GM12878 (cell line): ENCODE measurements at regions not wholly inside any gene's neighbourhood (a gene's known extent, or its start where the extent isn't known, plus 50 kb on each side); places are given as distances from the start of the nearest gene placed in this dataset.

Experiments
- ATAC-seq: fragments of 200-7000 bp; cut with Tn5 transposase; 3 replicates; pipeline ENCODE4 v1.9.1; 2020; ENCODE audit warnings: mild to moderate bottlenecking, moderate library complexity
- BruUV-seq: library from RNA; stranded (reverse); fragments of 400-500 nt; replicated peaks from 2 replicates; lab custom pipeline; 2021; lab: Mats Ljungman, UMichigan
- CTCF ChIA-PET: fragments of 300-600 bp; sonication (Branson Sonifier 250); formaldehyde crosslinking; extraction: SDS; loops from one replicate; lab custom pipeline; 2021; ENCODE audit warnings: inconsistent platforms; lab: Yijun Ruan, JAX
- POLR2A ChIA-PET: fragments of 350-600 bp; formaldehyde crosslinking; extraction: SDS; loops from one replicate; lab custom pipeline; 2021; ENCODE audit warnings: inconsistent platforms; lab: Charles Lee
- RAD21 ChIA-PET: fragments of 300-600 bp; sonication (Branson Sonifier 250); formaldehyde crosslinking; loops from one replicate; lab custom pipeline; 2023; ENCODE audit warnings: antibody characterized with exemption; ENCODE audit not compliant: unreplicated experiment; lab: Charles Lee
- SMC1A ChIA-PET: fragments of 300-600 bp; sonication (Branson Sonifier 250); formaldehyde crosslinking; loops from one replicate; lab custom pipeline; 2023; ENCODE audit not compliant: unreplicated experiment, uncharacterized antibody; lab: Charles Lee
- DNase-seq: peaks from one replicate; pipeline ENCODE4 v3.0.0-alpha.2; 2011; ENCODE audit warnings: low read depth, low spot score
- FAIRE-seq: peaks from 3 replicates; lab custom pipeline; 2011; peaks lifted over from hg19 to GRCh38; lab: Jason Lieb, UNC
- H2AFZ ChIP-seq: 2 replicates; pipeline ENCODE4 v1.6.0; 2011; ENCODE audit warnings: low read depth, low read length, control low read depth; ENCODE audit not compliant: control insufficient read depth
- H3K27ac ChIP-seq: 2 replicates; pipeline ENCODE4 v1.5.1; 2011; ENCODE audit warnings: control low read depth; ENCODE audit not compliant: control insufficient read depth, insufficient read depth
- H3K27me3 ChIP-seq, 2 experiments: replicated peaks in 1 of 2; 2 replicates each; pipeline versions ENCODE4 v1.6.0 to v1.6.1; 2011; ENCODE audit warnings: low read length in 1 of 2; ENCODE audit not compliant: control insufficient read depth in 2 of 2, insufficient read depth in 2 of 2
- H3K36me3 ChIP-seq, 2 experiments: 2 replicates each; pipeline ENCODE4 v1.5.1; 2011; ENCODE audit warnings: low read length in 1 of 2; ENCODE audit not compliant: control insufficient read depth in 2 of 2, insufficient read depth in 2 of 2
- H3K4me1 ChIP-seq: 2 replicates; pipeline ENCODE4 v1.6.1; 2011; ENCODE audit warnings: mild to moderate bottlenecking, low read length, moderate library complexity, mixed read lengths; ENCODE audit not compliant: control insufficient read depth, insufficient read depth
- H3K4me2 ChIP-seq: 2 replicates; pipeline ENCODE4 v1.6.0; 2011; ENCODE audit warnings: control low read depth; ENCODE audit not compliant: control insufficient read depth, insufficient read depth
- H3K4me3 ChIP-seq: fragments of 200-600 bp; sonication (generic); 2 replicates; pipeline ENCODE4 v1.5.1; 2016
- H3K79me2 ChIP-seq: 2 replicates; pipeline ENCODE4 v1.6.0; 2011; ENCODE audit warnings: low read length; ENCODE audit not compliant: control insufficient read depth, insufficient read depth
- H3K9ac ChIP-seq: 2 replicates; pipeline ENCODE4 v1.8.0; 2011; ENCODE audit warnings: low read length, control low read depth, mixed read lengths; ENCODE audit not compliant: control insufficient read depth, insufficient read depth
- H3K9me3 ChIP-seq: replicated peaks from 3 replicates; pipeline ENCODE4 v1.5.1; 2011; ENCODE audit warnings: mild to moderate bottlenecking, low read length; ENCODE audit not compliant: control insufficient read depth, insufficient read depth
- H4K20me1 ChIP-seq: 2 replicates; pipeline ENCODE4 v1.6.0; 2011; ENCODE audit not compliant: control insufficient read depth, insufficient read depth
- CBX5 ChIP-seq: sonication (generic); IDR thresholded peaks from 2 replicates; pipeline ENCODE4 v1.6.1; 2016; ENCODE audit warnings: low read depth, moderate library complexity, mild to moderate bottlenecking, inconsistent platforms
- DPF2 ChIP-seq: fragments of 450-650 bp; IDR thresholded peaks from 2 replicates; pipeline ENCODE4 v1.6.1; 2017; ENCODE audit warnings: mild to moderate bottlenecking
- FOXK2 ChIP-seq: fragments of 450-650 bp; IDR thresholded peaks from 2 replicates; pipeline ENCODE4 v1.6.1; 2017; ENCODE audit warnings: mild to moderate bottlenecking, moderate library complexity
- MAX ChIP-seq: IDR thresholded peaks from 2 replicates; pipeline ENCODE4 v1.6.1; 2012; ENCODE audit warnings: low read depth, low read length, improper control_type of control experiment
- NFYB ChIP-seq: IDR thresholded peaks from 2 replicates; pipeline ENCODE4 v1.6.1; 2011; ENCODE audit warnings: low read depth, mild to moderate bottlenecking, low read length, improper control_type of control experiment, moderate library complexity; ENCODE audit not compliant: insufficient read depth
- ZBTB33 ChIP-seq: fragments of 450-650 bp; IDR thresholded peaks from 2 replicates; pipeline ENCODE4 v1.6.1; 2017; ENCODE audit warnings: mild to moderate bottlenecking
- ZNF24 ChIP-seq: fragments of 450-650 bp; IDR thresholded peaks from 2 replicates; pipeline ENCODE4 v1.6.1; 2017; ENCODE audit warnings: antibody characterized with exemption, mild to moderate bottlenecking
- WGBS: methylation state at CpG from one replicate; pipeline ENCODE4 v1.1.6; 2016; ENCODE audit warnings: low lambda C conversion rate; ENCODE audit not compliant: insufficient replicate concordance, insufficient coverage; ENCODE audit errors: missing lambda C conversion rate; 5-methylcytosine and 5-hydroxymethylcytosine counted together
- in situ Hi-C: fragments of 300-500 bp; cut with MboI; formaldehyde crosslinking; loops from 9 replicates; pipeline ENCODE4 v1.14.3; 2018; ENCODE audit warnings: mixed read lengths
- intact Hi-C: fragments of 100-400 bp; cut with micrococcal nuclease; formaldehyde crosslinking; loops from one replicate; pipeline ENCODE4 v1.14.2; 2022; ENCODE audit not compliant: unreplicated experiment
- TF ChIP-seq, protein P1 (sequence below): IDR thresholded peaks from 2 replicates; pipeline ENCODE4 v1.6.1; 2012; ENCODE audit warnings: mild to moderate bottlenecking, low read depth, low read length

DNA sequence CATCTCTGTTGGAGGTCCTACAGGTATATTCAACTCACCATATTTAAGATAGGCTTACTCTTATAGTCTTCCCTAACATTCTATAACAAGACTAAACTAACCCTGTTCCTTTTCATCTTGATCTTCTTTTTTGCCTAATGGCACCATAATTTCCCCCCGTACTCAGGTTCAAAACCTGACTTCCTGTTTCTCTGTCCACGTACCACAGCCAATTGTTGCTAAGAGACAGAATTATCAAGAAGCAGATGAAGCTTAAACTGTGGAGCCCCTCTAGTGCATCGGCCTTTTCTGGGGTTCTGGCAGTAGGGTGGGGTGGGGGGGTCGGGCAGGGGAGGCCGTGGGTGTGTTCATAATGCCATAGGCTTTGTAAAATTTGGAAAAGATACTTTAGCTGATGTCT, 109.2 kb downstream of the EVX1 start:
- no peak for TF ChIP-seq MAX
- no peak for TF ChIP-seq CBX5
- no peak for TF ChIP-seq FOXK2
- no peak for TF ChIP-seq DPF2
- TF ChIP-seq NFYB = no peak
- TF ChIP-seq ZNF24 = no peak
- TF ChIP-seq, protein P1, sequence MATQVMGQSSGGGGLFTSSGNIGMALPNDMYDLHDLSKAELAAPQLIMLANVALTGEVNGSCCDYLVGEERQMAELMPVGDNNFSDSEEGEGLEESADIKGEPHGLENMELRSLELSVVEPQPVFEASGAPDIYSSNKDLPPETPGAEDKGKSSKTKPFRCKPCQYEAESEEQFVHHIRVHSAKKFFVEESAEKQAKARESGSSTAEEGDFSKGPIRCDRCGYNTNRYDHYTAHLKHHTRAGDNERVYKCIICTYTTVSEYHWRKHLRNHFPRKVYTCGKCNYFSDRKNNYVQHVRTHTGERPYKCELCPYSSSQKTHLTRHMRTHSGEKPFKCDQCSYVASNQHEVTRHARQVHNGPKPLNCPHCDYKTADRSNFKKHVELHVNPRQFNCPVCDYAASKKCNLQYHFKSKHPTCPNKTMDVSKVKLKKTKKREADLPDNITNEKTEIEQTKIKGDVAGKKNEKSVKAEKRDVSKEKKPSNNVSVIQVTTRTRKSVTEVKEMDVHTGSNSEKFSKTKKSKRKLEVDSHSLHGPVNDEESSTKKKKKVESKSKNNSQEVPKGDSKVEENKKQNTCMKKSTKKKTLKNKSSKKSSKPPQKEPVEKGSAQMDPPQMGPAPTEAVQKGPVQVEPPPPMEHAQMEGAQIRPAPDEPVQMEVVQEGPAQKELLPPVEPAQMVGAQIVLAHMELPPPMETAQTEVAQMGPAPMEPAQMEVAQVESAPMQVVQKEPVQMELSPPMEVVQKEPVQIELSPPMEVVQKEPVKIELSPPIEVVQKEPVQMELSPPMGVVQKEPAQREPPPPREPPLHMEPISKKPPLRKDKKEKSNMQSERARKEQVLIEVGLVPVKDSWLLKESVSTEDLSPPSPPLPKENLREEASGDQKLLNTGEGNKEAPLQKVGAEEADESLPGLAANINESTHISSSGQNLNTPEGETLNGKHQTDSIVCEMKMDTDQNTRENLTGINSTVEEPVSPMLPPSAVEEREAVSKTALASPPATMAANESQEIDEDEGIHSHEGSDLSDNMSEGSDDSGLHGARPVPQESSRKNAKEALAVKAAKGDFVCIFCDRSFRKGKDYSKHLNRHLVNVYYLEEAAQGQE = no peak
- TF ChIP-seq ZBTB33 = no peak
- in situ Hi-C loops (no loop called here), intact Hi-C loops (no loop called here)
- FAIRE-seq = no peak
- H4K20me1 ChIP-seq = no peaks in the 10 kb centered on the region
- ChIA-PET CTCF (no interaction called here), SMC1A (no interaction called here), POLR2A (no interaction called here), RAD21 (no interaction called here)
- H3K9ac ChIP-seq = no peak overlapping the region
- H2AFZ ChIP-seq = no peak overlapping the region
- no peak overlapping the region for H3K4me2 ChIP-seq
- no TSS peak for BruUV-seq
- no peaks in the 10 kb centered on the region for H3K9me3 ChIP-seq
- ATAC-seq = no peak
- no peak overlapping the region for H3K27ac ChIP-seq
- no peak overlapping the region for H3K4me3 ChIP-seq
- 10% methylated on average over 5 of the region's 5 CpGs for WGBS
- no peaks in the 10 kb centered on the region for H3K4me1 ChIP-seq
- H3K79me2 ChIP-seq = no peaks in the 10 kb centered on the region
- H3K27me3 ChIP-seq = no peaks in the 10 kb centered on the region
- DNase-seq = no peak
- H3K36me3 ChIP-seq = no peaks in the 10 kb centered on the region
